T-helper 1 cell treated with Interleukin-12 subunit alpha and Interleukin-12 subunit beta and Interleukin-4 antibody, amounts not matched to agents 30 μg/mL and 1 μg/mL, for 36 hours (primary cell): ENCODE measurements at regions not wholly inside any gene's neighbourhood (a gene's known extent, or its start where the extent isn't known, plus 50 kb on each side); places are given as distances from the start of the nearest gene placed in this dataset.
"Not testable (repeated sequence)": the region's sequence is repeated elsewhere in the genome, so short reads cannot be mapped to it uniquely, and the experiment has no call there.

Source experiments
- H3K27ac Mint-ChIP-seq: one replicate; pipeline ENCODE4 v1.8.0; 2021; ENCODE audit warnings: mild to moderate bottlenecking, mixed read lengths
- H3K27me3 Mint-ChIP-seq: one replicate; pipeline ENCODE4 v1.8.0; 2021; ENCODE audit warnings: low read depth, mixed read lengths
- H3K36me3 Mint-ChIP-seq: one replicate; pipeline ENCODE4 v1.8.0; 2021; ENCODE audit warnings: low read depth, mixed read lengths
- H3K4me1 Mint-ChIP-seq: one replicate; pipeline ENCODE4 v1.8.0; 2021; ENCODE audit warnings: low read depth, mixed read lengths
- H3K4me3 Mint-ChIP-seq: one replicate; pipeline ENCODE4 v1.8.0; 2021; ENCODE audit warnings: mild to moderate bottlenecking, moderate library complexity, mixed read lengths
- H3K9me3 Mint-ChIP-seq: one replicate; pipeline ENCODE4 v1.8.0; 2021; ENCODE audit warnings: mixed read lengths

GRCh38 chr6:170039156-170040114 lies 251.4 kb downstream of the DLL1 start:
- Mint-ChIP-seq H3K27me3 (no peaks in the 10 kb centered on the region), H3K9me3 (no peaks in the 10 kb centered on the region), H3K27ac (no peak overlapping the region), H3K4me3 (no peak overlapping the region), H3K4me1 (no peaks in the 10 kb centered on the region), H3K36me3 (no peaks in the 10 kb centered on the region)

DNA sequence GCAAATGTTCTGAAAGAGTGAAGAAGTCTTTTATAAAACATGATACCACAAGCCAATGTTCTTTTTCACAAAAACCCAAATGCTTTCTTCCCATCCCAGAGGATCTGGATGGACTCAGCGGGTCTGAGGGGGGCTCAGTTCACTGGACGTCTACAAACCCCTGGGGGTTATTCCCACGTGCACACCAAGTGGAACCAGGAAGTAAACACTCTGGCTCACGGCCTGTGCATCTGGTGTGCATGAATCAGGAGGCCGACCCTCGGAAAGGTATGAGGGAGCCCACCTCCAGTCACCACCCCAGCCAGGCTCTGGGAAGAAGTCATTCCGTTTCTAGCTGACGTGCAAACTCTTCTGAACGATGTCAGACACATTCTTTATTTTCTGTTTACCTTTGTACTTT lies 252.2 kb downstream of the DLL1 start:
- H3K9me3 Mint-ChIP-seq: peaks cover under 1% of the 10 kb centered on the region
- no peaks in the 10 kb centered on the region for H3K4me1 Mint-ChIP-seq
- H3K36me3 Mint-ChIP-seq: no peaks in the 10 kb centered on the region
- no peak overlapping the region for H3K4me3 Mint-ChIP-seq
- H3K27me3 Mint-ChIP-seq: no peaks in the 10 kb centered on the region
- H3K27ac Mint-ChIP-seq: no peak overlapping the region

DNA sequence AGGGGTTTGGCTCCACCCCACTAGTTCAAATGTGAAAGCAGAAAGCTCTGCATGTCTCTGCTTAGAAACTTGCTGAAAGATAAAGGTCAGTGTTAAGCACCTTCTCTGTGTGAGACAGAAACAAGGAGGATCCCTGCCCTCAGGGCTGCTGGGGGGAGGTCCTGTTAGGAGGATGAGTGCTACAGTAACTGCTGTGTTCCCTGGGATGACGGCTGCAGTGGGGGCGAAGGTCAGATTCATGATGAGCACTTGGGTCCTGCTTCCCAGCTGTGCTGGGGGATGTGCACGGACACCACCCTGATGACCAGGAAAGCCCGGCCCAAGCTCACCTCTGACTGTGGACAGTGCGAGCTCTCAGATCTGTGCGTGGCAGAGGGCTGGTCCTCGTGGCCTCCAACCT lies 252.6 kb downstream of the DLL1 start:
- Mint-ChIP-seq H3K27me3 (no peaks in the 10 kb centered on the region), H3K4me1 (no peaks in the 10 kb centered on the region), H3K27ac (no peak overlapping the region), H3K9me3 (peaks cover 5% of the 10 kb centered on the region), H3K36me3 (no peaks in the 10 kb centered on the region), H3K4me3 (no peak overlapping the region)

DNA sequence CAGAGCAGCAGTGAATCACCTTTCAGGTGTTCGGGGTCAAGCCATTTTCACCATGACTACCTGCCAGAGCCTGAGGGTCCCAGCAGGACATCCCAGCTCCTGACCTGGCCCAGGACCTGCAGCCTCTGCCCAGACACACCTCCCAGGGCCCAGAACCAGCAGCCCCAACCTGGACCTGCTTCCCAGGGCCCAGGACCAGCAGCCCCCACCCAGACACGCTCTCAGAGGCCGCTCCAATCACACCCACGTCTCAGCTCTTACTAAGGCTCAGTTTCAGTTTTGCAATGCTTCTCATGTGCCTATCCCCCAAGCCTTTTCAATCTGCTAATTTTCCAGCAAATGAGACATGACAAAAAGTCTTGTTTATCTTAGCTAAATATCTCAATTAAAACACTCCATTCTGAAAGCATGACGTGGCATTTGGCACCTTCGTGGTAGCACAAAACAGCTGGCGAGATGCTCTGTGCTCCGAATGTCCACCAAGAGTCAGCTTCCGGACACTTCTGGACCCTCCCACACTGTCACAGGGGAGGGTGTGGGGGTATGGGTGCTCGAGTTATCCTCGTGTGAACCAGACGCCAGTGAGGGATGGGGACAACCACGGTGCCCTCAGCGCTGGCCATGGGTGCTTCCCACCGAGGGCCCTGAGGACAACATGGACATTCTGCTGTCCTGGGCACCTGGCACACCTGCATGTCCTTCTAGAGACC lies 253.2 kb downstream of the DLL1 start:
- Mint-ChIP-seq H3K36me3 (no peaks in the 10 kb centered on the region), H3K4me1 (no peaks in the 10 kb centered on the region), H3K27me3 (no peaks in the 10 kb centered on the region), H3K4me3 (no peak overlapping the region), H3K9me3 (peaks cover 5% of the 10 kb centered on the region), H3K27ac (no peak overlapping the region)

DNA sequence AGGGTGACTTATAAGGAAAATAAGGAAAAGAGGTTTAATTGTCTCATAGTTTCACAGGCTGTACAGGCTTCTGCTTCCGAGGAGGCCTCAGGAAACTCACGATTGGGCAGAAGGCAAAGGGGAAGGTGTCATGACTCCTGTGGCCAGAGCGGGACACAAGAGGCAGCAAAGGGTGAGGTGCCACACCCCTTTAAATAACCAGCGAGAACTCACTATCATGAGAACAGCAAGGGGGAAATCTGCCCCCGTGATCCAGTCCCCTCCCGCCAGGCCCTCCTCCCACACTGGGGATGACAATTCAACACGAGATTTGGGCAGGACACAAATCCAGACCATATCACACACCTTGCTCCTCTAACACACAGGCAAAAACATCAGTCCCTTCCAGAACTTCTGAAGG lies 254.0 kb downstream of the DLL1 start:
- H3K27ac Mint-ChIP-seq: no peak overlapping the region

GRCh38 chr6:170036367-170036766 lies 254.5 kb downstream of the DLL1 start:
- not testable (repeated sequence) for H3K36me3 Mint-ChIP-seq, H3K4me1 Mint-ChIP-seq, H3K27me3 Mint-ChIP-seq, H3K4me3 Mint-ChIP-seq, H3K9me3 Mint-ChIP-seq, H3K27ac Mint-ChIP-seq

More for the DNA sequence above, 254.0 kb downstream of the DLL1 start:
- Mint-ChIP-seq H3K9me3 (peaks cover 5% of the 10 kb centered on the region), H3K36me3 (no peaks in the 10 kb centered on the region), H3K4me3 (no peak overlapping the region), H3K27me3 (no peaks in the 10 kb centered on the region), H3K4me1 (no peaks in the 10 kb centered on the region)

- Mint-ChIP-seq H3K27ac (no peak overlapping the region), H3K9me3 (peaks cover 5% of the 10 kb centered on the region), H3K27me3 (no peaks in the 10 kb centered on the region), H3K36me3 (no peaks in the 10 kb centered on the region), H3K4me1 (no peaks in the 10 kb centered on the region), H3K4me3 (no peak overlapping the region)
These were observed 255.0 kb downstream of the DLL1 start for GRCh38 chr6:170035901-170036304.

GRCh38 chr6:170035044-170035443 lies 255.8 kb downstream of the DLL1 start:
- Mint-ChIP-seq H3K4me3 (no peak overlapping the region), H3K4me1 (no peaks in the 10 kb centered on the region), H3K36me3 (no peaks in the 10 kb centered on the region), H3K27me3 (no peaks in the 10 kb centered on the region), H3K27ac (no peak overlapping the region), H3K9me3 (peaks cover 5% of the 10 kb centered on the region)

DNA sequence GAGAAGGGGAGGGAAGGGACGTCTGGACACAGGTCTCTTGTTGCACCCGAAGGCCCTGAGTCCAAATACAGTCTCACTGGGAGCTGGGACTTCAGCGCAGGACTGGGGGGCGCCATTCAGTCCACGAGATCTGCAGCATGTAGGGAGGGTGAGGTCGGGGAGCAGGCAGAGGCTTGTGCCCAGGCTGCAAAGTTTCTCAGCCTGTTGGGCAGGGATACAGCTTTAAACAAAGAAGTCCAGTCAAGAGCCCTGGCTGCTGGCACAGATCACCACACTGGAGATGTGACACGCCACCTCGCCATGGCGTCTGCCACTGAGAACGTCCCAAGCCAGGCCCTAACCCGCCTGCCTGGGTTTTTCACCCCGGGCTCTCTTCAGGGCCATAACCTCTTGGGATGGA lies 256.6 kb downstream of the DLL1 start:
- Mint-ChIP-seq H3K4me3 (no peak overlapping the region), H3K27ac (no peak overlapping the region)

DNA sequence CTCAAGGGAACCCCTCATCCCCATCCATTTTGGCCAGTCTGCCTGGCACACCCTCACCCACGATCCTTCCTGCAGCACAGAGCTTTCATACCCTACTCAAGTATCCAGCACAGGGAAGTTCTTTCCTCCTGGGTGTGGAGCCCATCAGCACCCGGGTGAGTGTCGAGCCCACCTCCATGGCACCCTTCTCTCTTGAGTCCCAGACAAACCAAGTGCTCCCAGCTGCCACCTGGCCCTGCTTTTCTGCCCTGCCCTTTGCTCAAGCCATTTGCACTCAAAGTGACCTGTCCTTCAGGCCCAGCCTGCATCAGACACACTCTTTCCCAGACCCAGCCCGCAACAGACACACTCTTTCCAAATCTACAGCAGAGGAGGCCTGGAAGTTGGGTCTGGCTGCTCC lies 257.2 kb downstream of the DLL1 start:
- H3K36me3 Mint-ChIP-seq: no peaks in the 10 kb centered on the region
- H3K27ac Mint-ChIP-seq: no peak overlapping the region
- no peaks in the 10 kb centered on the region for H3K4me1 Mint-ChIP-seq
- H3K4me3 Mint-ChIP-seq: no peak overlapping the region
- no peaks in the 10 kb centered on the region for H3K27me3 Mint-ChIP-seq
- peaks cover 5% of the 10 kb centered on the region for H3K9me3 Mint-ChIP-seq

More for the DNA sequence above, 256.6 kb downstream of the DLL1 start:
- Mint-ChIP-seq H3K36me3 (no peaks in the 10 kb centered on the region), H3K27me3 (no peaks in the 10 kb centered on the region), H3K4me1 (no peaks in the 10 kb centered on the region), H3K9me3 (peaks cover 5% of the 10 kb centered on the region)

DNA sequence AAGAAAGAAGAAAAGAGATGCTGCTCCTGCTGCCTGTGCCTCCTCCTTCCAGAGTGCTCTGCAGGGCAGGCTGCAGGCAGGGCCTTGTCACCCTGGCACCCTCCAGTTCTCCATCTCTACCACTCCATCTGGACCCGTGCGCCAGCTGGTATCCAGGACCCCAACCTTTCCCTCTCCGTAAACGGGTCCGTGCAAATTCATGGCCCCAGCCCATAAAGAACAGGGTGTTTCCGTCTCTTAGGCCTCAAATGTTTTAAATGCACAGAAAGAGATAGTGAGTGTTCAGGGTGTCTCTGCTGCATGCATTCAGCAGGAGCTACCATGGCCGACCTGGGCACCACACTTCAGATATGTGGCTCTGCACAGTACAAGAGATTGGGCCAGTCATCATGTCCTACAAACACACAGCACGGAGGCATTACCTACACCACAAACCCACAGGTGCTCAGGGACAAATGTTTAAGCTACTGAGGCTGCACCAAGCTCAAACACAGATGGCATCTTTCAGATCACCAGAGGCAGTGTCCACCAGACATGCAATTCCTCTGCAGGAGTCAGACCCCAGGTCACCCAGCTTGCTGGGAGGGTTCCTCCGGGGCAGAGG lies 258.1 kb downstream of the DLL1 start:
- Mint-ChIP-seq H3K9me3 (peaks cover 5% of the 10 kb centered on the region), H3K4me1 (no peaks in the 10 kb centered on the region), H3K27me3 (no peaks in the 10 kb centered on the region), H3K4me3 (no peak overlapping the region), H3K27ac (no peak overlapping the region), H3K36me3 (no peaks in the 10 kb centered on the region)

GRCh38 chr6:170032197-170032596 lies 258.7 kb downstream of the DLL1 start:
- no peak overlapping the region for H3K27ac Mint-ChIP-seq
- no peaks in the 10 kb centered on the region for H3K4me1 Mint-ChIP-seq
- H3K9me3 Mint-ChIP-seq: peaks cover 5% of the 10 kb centered on the region
- no peak overlapping the region for H3K4me3 Mint-ChIP-seq
- no peaks in the 10 kb centered on the region for H3K36me3 Mint-ChIP-seq
- H3K27me3 Mint-ChIP-seq: no peaks in the 10 kb centered on the region

DNA sequence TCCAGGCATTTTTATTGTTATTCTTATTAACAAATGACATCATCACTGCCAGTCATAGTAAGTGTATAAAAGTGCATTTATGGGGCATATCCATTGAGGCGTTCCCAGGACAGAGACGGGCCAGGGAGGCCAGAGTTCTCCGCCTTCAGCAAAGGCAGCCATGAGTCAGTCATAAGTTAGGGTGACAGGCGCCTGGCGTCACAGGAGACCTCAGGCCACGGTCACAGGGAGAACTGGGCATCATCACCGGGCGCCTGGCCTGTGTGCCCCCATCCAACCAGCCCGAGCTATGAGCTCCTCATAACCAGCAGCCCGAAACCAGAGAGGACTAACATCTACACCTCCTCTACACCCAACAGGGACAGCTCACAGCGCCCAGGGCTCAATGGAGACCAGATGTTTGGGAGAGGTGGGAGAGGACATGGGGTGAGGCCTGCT lies 259.2 kb downstream of the DLL1 start:
- no peak overlapping the region for H3K4me3 Mint-ChIP-seq
- H3K36me3 Mint-ChIP-seq: no peaks in the 10 kb centered on the region
- H3K27ac Mint-ChIP-seq: no peak overlapping the region
- no peaks in the 10 kb centered on the region for H3K4me1 Mint-ChIP-seq
- H3K27me3 Mint-ChIP-seq: no peaks in the 10 kb centered on the region
- H3K9me3 Mint-ChIP-seq: peaks cover 5% of the 10 kb centered on the region

DNA sequence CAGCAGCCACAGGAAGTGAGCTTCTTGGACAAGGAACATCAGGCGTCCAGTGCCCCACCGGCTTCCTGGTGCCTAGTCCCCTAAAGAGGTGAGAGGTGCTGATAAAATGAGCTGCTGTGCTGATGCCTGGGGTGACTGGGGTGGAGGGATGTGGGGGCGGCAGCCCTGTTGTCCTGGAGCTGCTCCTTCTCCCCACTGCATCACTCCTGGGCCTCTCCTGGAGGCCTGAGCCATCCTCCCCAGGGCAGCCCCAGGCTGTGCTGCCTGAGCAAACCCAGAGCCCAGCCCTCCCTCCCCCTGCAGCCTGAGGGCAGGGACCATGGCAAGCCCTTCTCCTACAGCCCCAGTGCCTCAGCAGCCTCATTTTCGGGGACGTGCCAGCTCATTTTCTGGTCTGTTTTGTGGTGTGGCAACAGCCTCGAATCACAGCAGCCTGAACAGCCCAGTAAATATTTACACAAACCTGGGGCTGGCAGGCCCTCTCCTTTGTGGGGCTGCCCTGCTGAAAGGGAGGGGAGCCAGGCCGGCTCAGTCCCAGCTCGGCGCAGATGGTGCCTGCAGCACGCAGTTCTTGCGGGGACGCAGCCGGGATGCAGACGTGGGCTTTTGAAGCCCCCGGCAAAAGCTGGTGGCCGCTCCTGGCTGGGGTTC lies 259.9 kb downstream of the DLL1 start:
- H3K4me3 Mint-ChIP-seq: no peak overlapping the region
- H3K4me1 Mint-ChIP-seq: no peaks in the 10 kb centered on the region
- H3K9me3 Mint-ChIP-seq: peaks cover 5% of the 10 kb centered on the region
- no peak overlapping the region for H3K27ac Mint-ChIP-seq
- no peaks in the 10 kb centered on the region for H3K36me3 Mint-ChIP-seq
- H3K27me3 Mint-ChIP-seq: no peaks in the 10 kb centered on the region
